PFSK-1 (cell line): ENCODE measurements at regions not wholly inside any gene's neighbourhood (a gene's known extent, or its start where the extent isn't known, plus 50 kb on each side); places are given as distances from the start of the nearest gene placed in this dataset.

Experiments
- FOXP2 ChIP-seq: optimal IDR thresholded peaks from 2 replicates; pipeline ENCODE3; 2011; ENCODE audit warnings: borderline replicate concordance, control low read depth, inconsistent platforms; ENCODE audit not compliant: insufficient read depth; ENCODE audit errors: extremely low read length, extremely low read depth
- POLR2AphosphoS5 ChIP-seq: IDR thresholded peaks from 2 replicates; pipeline ENCODE4 v1.6.1; 2012; ENCODE audit warnings: low read depth, mild to moderate bottlenecking, control low read depth, low read length, moderate library complexity
- REST ChIP-seq, 2 experiments: IDR thresholded peaks; 2 replicates each; pipeline versions ENCODE4 v1.6.1 to v1.8.0; 2011 to 2012; ENCODE audit warnings: low read depth in 2 of 2, low read length in 2 of 2, control low read depth in 1 of 2, inconsistent platforms in 1 of 2, mild to moderate bottlenecking in 1 of 2, moderate library complexity in 1 of 2; ENCODE audit not compliant: insufficient read depth in 1 of 2
- SIN3A ChIP-seq: IDR thresholded peaks from 2 replicates; pipeline ENCODE4 v1.6.1; 2012; ENCODE audit warnings: mild to moderate bottlenecking, low read length, moderate library complexity, borderline replicate concordance; ENCODE audit not compliant: insufficient read depth
- TAF1 ChIP-seq: IDR thresholded peaks from 2 replicates; pipeline ENCODE4 v1.6.1; 2012; ENCODE audit warnings: low read length, control low read depth, borderline replicate concordance; ENCODE audit not compliant: insufficient read depth

DNA sequence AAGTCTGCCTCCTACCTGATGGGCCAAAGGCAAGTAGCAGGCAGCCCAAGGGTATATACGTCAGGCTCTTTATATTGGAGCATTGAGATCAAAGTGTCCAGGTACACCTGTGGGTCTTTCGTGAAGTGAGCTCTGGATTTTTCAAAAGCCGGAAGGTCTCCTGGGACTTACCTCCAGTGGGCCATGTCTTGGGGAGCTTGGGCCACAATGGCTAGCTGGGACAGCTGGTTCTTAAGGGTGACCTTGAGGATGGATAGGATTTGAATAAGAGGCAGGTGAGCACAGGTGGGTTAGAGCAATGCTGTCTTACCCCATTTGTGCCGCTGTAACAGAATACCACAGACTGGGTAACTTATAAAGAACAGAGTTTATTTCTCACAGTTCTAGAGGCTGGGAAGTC lies 153.4 kb downstream of the CDC5L start:
- no peak for TF ChIP-seq FOXP2
- TF ChIP-seq SIN3A: no peak
- TF ChIP-seq REST (IDR thresholded peaks at IDR 0.05; ENCODE audit: insufficient read depth in 1 of 2, low read depth in 2 of 2, low read length in 2 of 2): no peak
- TF ChIP-seq TAF1: no peak
- TF ChIP-seq POLR2AphosphoS5: no peak

- TF ChIP-seq POLR2AphosphoS5: no peak
- TF ChIP-seq FOXP2: no peak
- TF ChIP-seq REST (IDR thresholded peaks at IDR 0.05; ENCODE audit: insufficient read depth in 1 of 2, low read depth in 2 of 2, low read length in 2 of 2): no peak
- TF ChIP-seq SIN3A: no peak
- no peak for TF ChIP-seq TAF1
Observed at GRCh38 chr6:44542401-44543116, 155.1 kb downstream of the CDC5L start.

GRCh38 chr6:44543664-44544063 lies 156.2 kb downstream of the CDC5L start:
- TF ChIP-seq POLR2AphosphoS5: no peak
- TF ChIP-seq SIN3A: no peak
- no peak for TF ChIP-seq FOXP2
- TF ChIP-seq REST (IDR thresholded peaks at IDR 0.05; ENCODE audit: insufficient read depth in 1 of 2, low read depth in 2 of 2, low read length in 2 of 2): no peak
- no peak for TF ChIP-seq TAF1

DNA sequence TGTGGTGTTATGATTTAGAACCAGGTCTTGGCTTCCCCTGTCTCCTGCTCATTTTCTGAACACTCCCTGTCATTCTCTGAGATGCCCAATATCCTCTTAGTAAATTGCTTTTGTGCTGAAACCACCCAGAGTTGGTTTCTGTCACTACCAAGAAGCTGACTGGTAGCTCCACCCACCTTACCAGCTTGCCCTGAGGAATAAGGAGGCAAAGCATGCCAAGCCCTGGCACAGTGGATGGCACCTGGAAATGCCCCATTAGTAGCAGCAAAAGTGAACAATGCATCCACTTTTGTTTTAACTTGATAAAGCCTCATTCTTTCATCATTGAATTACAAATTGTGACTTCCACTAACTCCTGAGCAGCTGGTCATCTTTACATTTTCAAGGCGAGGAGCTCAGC lies 157.7 kb downstream of the CDC5L start:
- no peak for TF ChIP-seq POLR2AphosphoS5
- TF ChIP-seq REST (IDR thresholded peaks at IDR 0.05; ENCODE audit: insufficient read depth in 1 of 2, low read depth in 2 of 2, low read length in 2 of 2): no peak
- TF ChIP-seq FOXP2: no peak
- no peak for TF ChIP-seq TAF1
- no peak for TF ChIP-seq SIN3A

DNA sequence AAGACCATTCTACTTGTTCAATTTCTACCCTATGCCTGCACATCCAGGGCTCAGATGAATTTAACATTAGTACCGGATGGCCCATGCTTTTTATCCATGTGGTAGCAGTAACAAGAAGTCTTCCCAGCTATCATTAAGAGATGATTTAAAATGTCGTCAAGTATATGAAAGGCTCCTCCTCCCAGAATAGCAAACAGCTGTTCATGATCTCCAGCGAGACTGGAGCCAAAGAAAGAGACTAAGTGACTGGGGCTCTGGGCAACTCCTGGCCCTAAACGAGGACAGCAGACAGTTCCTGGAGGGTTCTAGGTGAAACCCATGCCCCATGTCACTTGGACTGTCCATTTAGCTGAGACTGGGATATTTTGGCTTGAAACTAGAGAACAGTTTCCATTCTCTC lies 160.8 kb downstream of the CDC5L start:
- TF ChIP-seq FOXP2 (no peak), TAF1 (no peak), REST (IDR thresholded peaks at IDR 0.05; ENCODE audit: insufficient read depth in 1 of 2, low read depth in 2 of 2, low read length in 2 of 2) (no peak), POLR2AphosphoS5 (no peak), SIN3A (no peak)
